HS-27A (cell line): ENCODE measurements at regions not wholly inside any gene's neighbourhood (a gene's known extent, or its start where the extent isn't known, plus 50 kb on each side); places are given as distances from the start of the nearest gene placed in this dataset.

Source experiments
- DNase-seq: peaks from one replicate; pipeline ENCODE4 v3.0.0-alpha.2; 2012; ENCODE audit warnings: low read depth, missing footprints

- no peak for DNase-seq
These were observed 367.7 kb downstream of the CDK5RAP2 start for GRCh38 chr9:120212153-120212852.

GRCh38 chr9:120210274-120210673, 369.7 kb downstream of the CDK5RAP2 start:
- DNase-seq: no peak

DNA sequence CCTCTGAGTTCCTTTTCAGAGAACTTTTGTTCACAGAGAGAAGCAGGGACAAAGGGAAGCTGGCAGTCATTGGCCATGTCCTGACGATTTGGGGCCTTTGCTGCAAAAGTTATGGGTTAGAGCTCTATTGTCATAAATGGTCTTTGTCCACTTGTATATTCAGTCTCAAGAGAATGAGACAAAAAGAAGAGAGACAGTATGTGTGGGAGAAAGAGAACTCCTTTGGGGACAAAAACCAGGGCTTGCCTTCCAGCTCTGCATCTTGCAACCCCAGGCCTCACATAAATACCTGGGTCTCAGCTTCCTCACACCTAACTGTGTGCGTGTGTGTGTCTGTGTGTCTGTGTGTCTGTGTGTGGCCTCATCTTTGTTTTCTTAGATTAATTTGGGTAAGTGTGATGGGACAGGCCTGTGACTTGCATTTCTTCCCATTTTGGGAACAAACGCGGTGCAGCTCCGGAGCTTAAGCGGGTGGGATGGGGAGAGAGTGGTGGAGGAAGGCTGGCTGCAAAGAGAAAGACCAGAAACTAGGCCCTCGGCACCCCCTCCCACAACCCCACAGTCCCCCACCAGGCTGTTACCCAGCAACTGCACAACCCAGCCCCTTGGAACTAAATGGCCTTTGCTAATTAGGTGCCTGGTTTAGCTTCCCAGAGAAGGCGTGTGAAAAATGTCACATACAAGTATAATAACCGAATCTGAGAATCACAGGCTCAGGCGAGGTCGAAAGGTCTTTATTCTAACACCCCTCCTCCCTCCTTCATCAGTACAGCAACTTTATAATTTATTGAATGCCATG, 376.9 kb downstream of the CDK5RAP2 start:
- no peak for DNase-seq

DNA sequence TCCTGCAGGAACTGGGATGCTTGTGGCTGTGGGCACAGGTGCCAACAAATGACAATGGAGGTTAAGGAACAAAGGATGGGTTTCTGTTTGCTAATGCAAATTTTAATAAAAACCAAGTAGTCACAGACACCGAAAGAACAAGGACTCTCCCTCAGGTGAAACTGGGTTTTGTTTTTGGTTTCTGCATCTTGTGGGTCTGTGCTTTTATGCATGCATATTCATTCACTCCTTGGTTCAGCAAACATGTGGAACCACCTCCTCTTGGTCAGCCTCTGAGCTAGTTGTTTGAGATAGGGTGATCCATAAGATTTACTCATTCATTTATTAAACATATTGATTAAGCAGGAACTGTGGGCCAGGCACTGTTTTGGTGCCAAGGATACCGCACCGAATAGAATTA, 381.9 kb downstream of the CDK5RAP2 start:
- DNase-seq: no peak

DNA sequence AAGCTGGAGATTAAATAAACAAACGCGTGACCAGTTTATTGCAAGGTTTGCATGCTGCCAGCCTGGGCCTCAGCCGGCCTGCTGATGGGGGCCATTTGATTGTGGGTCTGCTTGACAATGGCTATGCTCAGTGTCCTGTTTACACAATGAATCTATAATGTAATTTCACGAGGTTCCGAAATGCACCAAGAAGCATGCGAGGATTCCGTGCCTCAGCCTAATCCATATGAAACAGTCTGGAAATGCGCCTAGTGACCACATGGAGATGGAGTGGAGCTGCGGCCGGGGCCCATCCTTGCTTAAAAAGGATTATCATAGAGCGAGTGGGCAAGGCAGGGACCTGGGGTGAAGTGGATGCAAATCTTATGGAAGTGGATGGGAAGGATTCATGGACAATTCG, 382.4 kb downstream of the CDK5RAP2 start:
- DNase-seq: no peak

- no peak for DNase-seq
These were observed 388.8 kb downstream of the CDK5RAP2 start for GRCh38 chr9:120191141-120191540.

DNA sequence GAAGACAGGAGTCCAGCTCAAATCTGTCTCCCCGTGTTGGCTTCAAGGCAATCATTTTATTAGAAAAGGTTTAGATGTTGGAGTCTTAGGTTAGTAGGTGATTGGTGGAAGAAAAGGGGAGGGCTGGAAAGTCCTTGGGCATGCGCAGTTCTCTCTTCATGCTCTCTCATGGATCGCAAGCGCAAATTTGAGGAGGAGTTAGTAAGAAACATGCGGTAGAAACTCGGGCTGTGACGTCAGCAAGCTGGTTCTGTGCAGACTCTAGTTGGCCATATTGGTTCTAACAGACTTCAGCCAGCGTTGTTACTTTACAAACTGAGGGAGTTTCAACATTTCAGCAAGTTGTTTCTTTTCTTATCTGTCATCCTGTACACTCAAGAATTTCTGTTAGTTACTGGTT, 392.2 kb downstream of the CDK5RAP2 start:
- DNase-seq: no peak

GRCh38 chr9:120186276-120186675, 393.7 kb downstream of the CDK5RAP2 start:
- DNase-seq: no peak

DNA sequence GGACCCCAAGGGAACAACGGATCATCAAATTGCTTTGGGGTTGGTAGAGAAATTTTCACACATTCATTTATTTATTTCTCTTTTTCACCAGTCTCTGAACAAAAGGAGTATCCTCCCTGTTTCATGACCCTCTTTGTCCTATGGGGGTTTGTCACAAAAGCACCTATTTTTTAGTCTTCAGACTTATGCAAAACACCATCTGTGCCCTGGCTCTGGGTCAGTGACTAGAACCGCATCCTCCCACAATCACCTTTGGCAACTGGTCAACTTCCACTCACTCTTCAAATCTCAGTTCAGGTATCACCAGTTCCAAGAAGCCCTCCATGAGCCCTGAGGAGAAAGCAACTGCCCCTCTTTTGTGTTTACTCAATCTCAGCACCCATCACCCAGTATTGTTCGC, 395.7 kb downstream of the CDK5RAP2 start:
- no peak for DNase-seq

DNA sequence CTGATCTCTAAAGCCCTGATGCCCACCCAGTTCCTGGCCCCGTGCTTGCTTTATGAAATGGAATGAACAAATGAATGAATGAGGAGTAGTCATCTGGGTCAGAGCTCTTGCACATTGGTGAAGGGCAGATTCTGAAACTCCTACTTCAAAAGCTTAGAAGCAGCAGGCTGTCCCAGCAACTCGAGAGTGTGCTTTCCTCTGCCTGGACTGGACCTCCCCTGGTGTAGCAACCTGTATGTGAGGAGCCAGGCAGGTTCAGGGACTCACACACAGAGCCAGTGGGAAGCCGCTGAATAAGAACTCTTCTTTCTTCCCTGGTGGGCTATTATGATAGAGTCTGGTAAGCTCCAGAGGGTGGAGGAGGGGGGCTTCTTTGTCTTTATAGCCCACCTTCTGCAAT, 396.4 kb downstream of the CDK5RAP2 start:
- no peak for DNase-seq

DNA sequence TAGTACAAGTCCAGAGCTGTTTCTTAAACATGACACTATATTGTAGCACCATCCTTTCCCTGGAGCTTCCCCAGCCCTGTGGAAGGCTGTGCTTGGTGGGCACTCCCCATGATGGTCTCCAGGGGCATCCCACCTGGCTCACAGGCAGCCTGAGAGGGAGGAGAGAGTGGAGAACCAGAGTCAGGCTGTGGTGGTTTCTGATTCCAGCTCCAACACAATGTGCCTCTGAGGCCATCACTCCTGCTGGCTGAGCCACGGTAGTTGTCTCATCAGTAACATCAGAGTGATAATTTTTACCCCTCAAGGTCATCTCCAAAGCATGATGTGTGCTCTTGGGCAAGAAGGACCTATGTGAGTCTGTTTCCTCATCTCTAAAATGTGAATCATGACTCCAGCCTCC, 398.0 kb downstream of the CDK5RAP2 start:
- DNase-seq: no peak

DNA sequence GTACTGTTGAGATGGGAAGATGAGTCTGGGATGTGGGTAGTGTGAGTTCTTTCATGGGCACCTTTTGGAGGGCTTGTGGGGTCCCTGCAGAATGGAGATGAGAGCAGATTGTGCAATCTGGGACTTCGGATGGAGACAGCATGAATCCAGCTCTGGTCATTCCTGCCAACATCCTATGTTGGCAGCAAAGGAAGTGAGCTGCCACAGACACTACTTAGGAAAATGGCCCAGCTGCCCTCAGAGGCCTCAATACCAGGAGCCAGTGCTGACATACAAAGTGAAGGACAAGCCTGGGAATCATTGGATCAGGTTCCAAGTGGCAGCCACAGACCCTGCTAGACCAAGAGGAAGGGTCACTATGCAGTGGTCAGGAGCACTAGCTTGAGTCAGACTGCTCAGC, 402.8 kb downstream of the CDK5RAP2 start:
- no peak for DNase-seq

DNA sequence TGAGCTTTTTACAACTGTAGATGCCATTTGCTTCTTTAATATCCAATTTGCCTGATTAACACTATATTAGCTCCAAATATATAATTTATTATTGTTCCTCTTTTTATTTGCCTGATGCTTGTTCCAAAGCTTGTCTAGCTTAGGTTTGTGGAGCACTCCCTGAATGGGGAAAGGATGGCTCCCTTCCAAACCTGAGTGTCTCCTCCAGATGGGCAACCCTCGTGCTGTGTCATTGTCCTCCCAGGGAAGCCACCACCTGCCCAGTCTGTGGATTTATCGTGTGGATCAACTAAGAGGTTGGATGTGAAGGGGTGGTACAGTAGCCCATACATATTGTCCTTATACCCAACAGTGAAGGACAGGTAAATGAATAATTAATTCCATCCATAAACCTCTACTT, 404.9 kb downstream of the CDK5RAP2 start:
- DNase-seq: no peak

DNA sequence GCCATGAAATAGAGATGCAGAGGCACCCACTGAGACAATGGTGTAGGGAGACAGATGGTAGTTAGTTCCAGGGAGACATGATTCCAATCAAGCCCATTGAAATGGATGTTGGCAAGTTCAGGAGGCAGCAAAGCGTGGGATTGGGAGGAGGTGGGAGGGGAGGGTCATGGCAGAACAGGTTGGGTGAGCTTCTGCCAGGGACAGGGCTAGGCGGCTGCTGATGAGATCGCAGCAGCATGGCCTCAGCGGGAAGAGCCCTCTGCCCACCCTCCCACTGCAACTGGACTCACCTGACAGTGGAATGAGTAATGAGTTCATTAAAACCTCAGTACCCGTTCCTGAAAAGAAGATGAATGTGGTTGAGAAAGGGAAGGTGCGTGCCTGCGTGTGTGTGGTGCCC, 418.2 kb downstream of the CDK5RAP2 start:
- no peak for DNase-seq

- no peak for DNase-seq
These were observed 421.7 kb downstream of the CDK5RAP2 start for GRCh38 chr9:120158221-120158620.

DNA sequence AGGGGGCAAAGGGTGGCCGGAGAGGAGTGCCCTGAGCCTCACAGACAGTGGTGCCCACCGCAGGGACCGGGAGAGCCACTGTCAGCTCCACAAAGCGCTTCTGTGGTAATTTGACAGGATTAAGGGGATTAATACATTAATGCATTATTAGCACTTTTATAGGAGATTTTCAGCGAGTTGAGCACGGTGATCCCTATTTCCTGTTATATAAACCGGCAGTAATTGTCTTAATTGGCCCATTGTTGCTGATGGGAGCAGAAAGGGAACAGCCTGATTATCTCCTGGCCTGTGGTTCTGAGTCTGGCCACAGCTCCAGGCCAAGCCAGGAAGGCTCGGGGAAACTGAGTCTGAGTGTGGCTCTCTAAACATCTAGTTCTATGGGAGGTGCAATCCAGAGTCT, 423.6 kb downstream of the CDK5RAP2 start:
- DNase-seq: no peak

DNA sequence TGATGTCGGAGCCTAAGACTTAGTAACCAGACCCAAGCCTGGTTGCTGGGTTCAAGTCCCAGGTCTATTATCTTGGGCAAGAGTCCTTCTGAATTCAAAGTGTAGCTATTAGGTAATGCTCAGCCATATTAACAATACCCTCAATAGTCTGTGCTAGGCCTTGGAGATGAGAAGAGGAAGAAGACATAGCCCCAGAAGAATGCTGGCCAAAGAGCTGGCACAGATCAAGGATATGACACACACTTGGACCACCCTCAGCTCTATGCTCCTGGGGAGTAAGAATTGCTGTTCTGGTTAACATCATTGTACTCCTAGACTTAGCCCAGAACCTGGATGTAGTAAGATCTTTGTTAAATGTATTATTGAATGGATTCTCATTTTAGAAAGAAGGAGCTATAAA, 426.7 kb downstream of the CDK5RAP2 start:
- no peak for DNase-seq

DNA sequence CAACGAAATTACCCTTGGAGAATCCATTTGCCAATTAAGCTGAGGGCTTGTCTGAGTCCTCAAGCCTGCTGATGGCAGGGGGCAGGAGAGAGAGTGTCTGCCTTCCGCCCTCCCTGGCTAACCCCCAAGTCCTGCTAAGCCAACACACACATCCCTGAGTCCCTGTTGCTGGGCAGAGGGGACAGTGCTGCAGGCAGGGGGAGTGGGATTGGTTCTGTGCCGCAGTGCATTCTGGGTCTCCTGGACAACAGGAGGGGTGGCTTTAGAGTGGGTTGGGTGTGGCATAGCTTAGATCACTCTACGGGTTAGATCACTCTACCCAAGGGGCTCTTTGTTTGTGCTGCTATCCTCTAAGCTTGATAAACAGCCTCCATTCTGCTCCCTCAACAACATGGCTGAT, 427.7 kb downstream of the CDK5RAP2 start:
- no peak for DNase-seq

GRCh38 chr9:120151806-120152205, 428.2 kb downstream of the CDK5RAP2 start:
- no peak for DNase-seq

GRCh38 chr9:120151149-120151548, 428.8 kb downstream of the CDK5RAP2 start:
- DNase-seq: no peak

- DNase-seq: no peak
These were observed 441.0 kb downstream of the CDK5RAP2 start for GRCh38 chr9:120138955-120139354.

DNA sequence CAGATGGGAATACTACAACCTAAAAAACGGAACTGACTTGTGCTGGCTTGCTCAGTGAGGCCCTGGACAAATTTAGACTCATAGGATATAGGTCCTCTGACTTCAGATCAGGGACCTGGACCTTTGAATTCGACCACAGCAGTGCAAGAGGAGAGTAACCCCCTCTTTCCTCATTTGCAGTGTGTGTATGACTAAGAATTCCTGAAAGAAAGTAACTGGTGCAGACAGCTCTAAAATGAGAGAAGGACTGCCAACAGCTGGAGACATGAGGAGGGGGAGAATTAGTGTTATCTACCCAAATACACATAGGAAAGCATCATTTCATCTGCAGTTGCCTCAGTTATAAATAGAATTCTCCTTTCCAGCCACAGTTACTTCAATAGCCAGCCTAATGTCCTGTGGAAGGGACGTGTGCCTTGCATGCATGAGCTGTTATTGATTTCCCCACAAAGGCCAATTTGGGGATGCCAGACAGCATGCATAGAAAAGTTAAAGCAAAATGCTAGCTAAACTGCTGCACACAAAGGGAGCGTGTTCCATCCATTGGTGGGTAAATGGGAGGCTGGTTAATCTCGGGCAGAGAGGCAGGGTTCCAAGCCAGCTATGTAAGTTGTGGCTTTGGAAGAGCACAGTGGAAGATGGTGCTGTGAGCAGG, 442.7 kb downstream of the CDK5RAP2 start:
- DNase-seq: no peak

GRCh38 chr9:120136696-120137095, 443.3 kb downstream of the CDK5RAP2 start:
- no peak for DNase-seq
